IMR-90 (cell line): ENCODE measurements at regions not wholly inside any gene's neighbourhood (a gene's known extent, or its start where the extent isn't known, plus 50 kb on each side); places are given as distances from the start of the nearest gene placed in this dataset.

Source experiments
- ATAC-seq: fragments of 200-7000 bp; cut with Tn5 transposase; 2 replicates; pipeline ENCODE4 v1.9.1; 2020; ENCODE audit warnings: low read depth, mild to moderate bottlenecking, moderate library complexity
- BruUV-seq: library from RNA; stranded (reverse); fragments of 400-500 nt; replicated peaks from 2 replicates; lab custom pipeline; 2021; lab: Mats Ljungman, UMichigan
- CTCF ChIA-PET: fragments of 300-600 bp; formaldehyde crosslinking; extraction: SDS; loops from one replicate; lab custom pipeline; 2021; ENCODE audit warnings: antibody characterized with exemption; lab: Yijun Ruan, JAX
- POLR2A ChIA-PET: fragments of 300-600 bp; sonication (Branson Sonifier 250); formaldehyde crosslinking; loops from one replicate; lab custom pipeline; 2022; ENCODE audit warnings: antibody characterized with exemption; ENCODE audit not compliant: unreplicated experiment; lab: Charles Lee
- DNase-seq: peaks from one replicate; pipeline ENCODE4 v3.0.0; 2013
- H2AFZ ChIP-seq: replicated peaks from 2 replicates; pipeline ENCODE3; 2013; ENCODE audit warnings: low read length, mild to moderate bottlenecking; ENCODE audit not compliant: poor library complexity
- H2AK5ac ChIP-seq: 2 replicates; pipeline ENCODE4 v1.6.1; 2013; ENCODE audit warnings: low read depth, low read length, inconsistent platforms
- H2AK9ac ChIP-seq: replicated peaks from 2 replicates; pipeline ENCODE3; 2013; ENCODE audit warnings: mild to moderate bottlenecking, low read depth, low read length, moderate library complexity; ENCODE audit not compliant: poor library complexity
- H2BK120ac ChIP-seq: 2 replicates; pipeline ENCODE4 v1.6.1; 2013; ENCODE audit warnings: low read depth, low read length, inconsistent platforms
- H2BK15ac ChIP-seq: 3 replicates; pipeline ENCODE4 v1.6.1; 2013; ENCODE audit warnings: low read depth, low read length, inconsistent platforms
- H2BK20ac ChIP-seq: 2 replicates; pipeline ENCODE4 v1.6.1; 2013; ENCODE audit warnings: low read depth, mild to moderate bottlenecking, inconsistent platforms, low read length, moderate library complexity
- H2BK5ac ChIP-seq: 2 replicates; pipeline ENCODE4 v1.6.1; 2013; ENCODE audit warnings: mild to moderate bottlenecking, low read depth, low read length, inconsistent platforms; ENCODE audit not compliant: poor library complexity, severe bottlenecking
- H3K14ac ChIP-seq: replicated peaks from 2 replicates; pipeline ENCODE4 v1.6.1; 2013; ENCODE audit warnings: low read depth, low read length, inconsistent platforms
- H3K18ac ChIP-seq: 2 replicates; pipeline ENCODE4 v1.6.1; 2013; ENCODE audit warnings: low read depth, low read length, control low read depth
- H3K23ac ChIP-seq: 2 replicates; pipeline ENCODE4 v1.6.1; 2013; ENCODE audit warnings: low read depth, low read length, inconsistent platforms
- H3K27ac ChIP-seq: 2 replicates; pipeline ENCODE4 v1.5.1; 2013; ENCODE audit warnings: mild to moderate bottlenecking, control low read depth, low read length; ENCODE audit not compliant: insufficient read depth
- H3K27me3 ChIP-seq: 2 replicates; pipeline ENCODE4 v1.6.1; 2013; ENCODE audit warnings: low read length; ENCODE audit not compliant: control insufficient read depth, insufficient read depth
- H3K36me3 ChIP-seq: 2 replicates; pipeline ENCODE4 v1.6.1; 2013; ENCODE audit warnings: low read length, mixed read lengths; ENCODE audit not compliant: control insufficient read depth, insufficient read depth
- H3K4ac ChIP-seq: 2 replicates; pipeline ENCODE4 v1.6.1; 2013; ENCODE audit warnings: low read depth, low read length, inconsistent platforms
- H3K4me1 ChIP-seq: 2 replicates; pipeline ENCODE4 v1.6.1; 2013; ENCODE audit warnings: low read length, mixed read lengths; ENCODE audit not compliant: control insufficient read depth, insufficient read depth
- H3K4me2 ChIP-seq: 2 replicates; pipeline ENCODE4 v1.6.1; 2013; ENCODE audit warnings: low read depth, mild to moderate bottlenecking, control low read depth, low read length, moderate library complexity
- H3K4me3 ChIP-seq: 2 replicates; pipeline ENCODE4 v1.5.1; 2013; ENCODE audit warnings: low read depth, mild to moderate bottlenecking, control low read depth, low read length, moderate library complexity; ENCODE audit not compliant: insufficient read depth
- H3K56ac ChIP-seq: 2 replicates; pipeline ENCODE4 v1.6.1; 2013; ENCODE audit warnings: low read length, inconsistent platforms; ENCODE audit not compliant: insufficient read depth; ENCODE audit errors: extremely low read depth
- H3K79me1 ChIP-seq, 2 experiments: 2 replicates each; pipeline ENCODE4 v1.6.1; 2013; ENCODE audit warnings: low read length in 2 of 2, inconsistent platforms in 1 of 2, low read depth in 1 of 2
- H3K9ac ChIP-seq: 2 replicates; pipeline ENCODE4 v1.6.1; 2013; ENCODE audit warnings: low read depth, low read length, control low read depth
- H3K9me1 ChIP-seq: 2 replicates; pipeline ENCODE4 v1.6.1; 2013; ENCODE audit warnings: low read length, inconsistent platforms; ENCODE audit not compliant: insufficient read depth
- H3K9me3 ChIP-seq: 2 replicates; pipeline ENCODE4 v1.6.1; 2013; ENCODE audit warnings: low read length; ENCODE audit not compliant: control insufficient read depth, insufficient read depth
- H4K20me1 ChIP-seq: 2 replicates; pipeline ENCODE4 v1.6.1; 2013; ENCODE audit warnings: low read length, inconsistent platforms; ENCODE audit not compliant: insufficient read depth
- H4K5ac ChIP-seq: 2 replicates; pipeline ENCODE4 v1.6.1; 2013; ENCODE audit warnings: mild to moderate bottlenecking, low read depth, low read length, control low read depth
- H4K8ac ChIP-seq, 2 experiments: 2 replicates each; pipeline ENCODE4 v1.6.1; 2013; ENCODE audit warnings: low read depth in 2 of 2, low read length in 2 of 2, control low read depth in 1 of 2, inconsistent platforms in 1 of 2
- H4K91ac ChIP-seq: 2 replicates; pipeline ENCODE4 v1.6.1; 2013; ENCODE audit warnings: low read depth, low read length, inconsistent platforms; ENCODE audit not compliant: insufficient read depth
- CEBPB ChIP-seq: IDR thresholded peaks from 2 replicates; pipeline ENCODE4 v1.6.1; 2012; ENCODE audit warnings: low read depth, low read length, improper control_type of control experiment
- FOS ChIP-seq: fragments of 150-350 bp; IDR thresholded peaks from 2 replicates; pipeline ENCODE4 v1.6.1; 2016; ENCODE audit warnings: low read depth, low read length
- RAD21 ChIP-seq: IDR thresholded peaks from 2 replicates; pipeline ENCODE4 v1.6.1; 2012; ENCODE audit warnings: low read length, improper control_type of control experiment
- RFX5 ChIP-seq: IDR thresholded peaks from 2 replicates; pipeline ENCODE4 v1.8.0; 2012; ENCODE audit warnings: low read depth, mild to moderate bottlenecking, low read length, moderate library complexity
- SMC3 ChIP-seq: fragments of 150-350 bp; IDR thresholded peaks from 2 replicates; pipeline ENCODE4 v1.6.1; 2016; ENCODE audit warnings: low read depth, mild to moderate bottlenecking, antibody characterized with exemption, low read length, moderate library complexity
- WGBS, 2 experiments: methylation state at CpG; one replicate each; pipeline versions ENCODE4 v1.1.5 to v1.1.7; 2013; ENCODE audit warnings: missing lambda C conversion rate in 2 of 2; ENCODE audit not compliant: insufficient read length in 1 of 2; ENCODE audit errors: extremely low coverage in 2 of 2; 5-methylcytosine and 5-hydroxymethylcytosine counted together
- dilution Hi-C: fragments of 300-500 bp; cut with HindIII; formaldehyde crosslinking; loops from one replicate; pipeline ENCODE4 v1.14.3; 2018; ENCODE audit warnings: low sequenced_read_pairs; ENCODE audit not compliant: unreplicated experiment
- in situ Hi-C: fragments of 300-500 bp; cut with MboI; formaldehyde crosslinking; loops from 3 replicates; pipeline ENCODE4 v1.14.3; 2019; ENCODE audit warnings: low sequenced_read_pairs, inconsistent platforms, mixed read lengths
- intact Hi-C: fragments of 100-400 bp; cut with micrococcal nuclease; formaldehyde crosslinking; loops from 2 replicates; pipeline ENCODE4 v1.10.0; 2022
- TF ChIP-seq, protein P1 (sequence below): conservative IDR thresholded peaks from 2 replicates; pipeline ENCODE4 v1.5.1; 2012; ENCODE audit warnings: mild to moderate bottlenecking, low read depth, low read length, improper control_type of control experiment

- in situ Hi-C loops, result loop anchor here (10.0 kb wide), 2 partner anchors 837 to 1047 kb away; partner anchors contain the start of gene NPY1R
These were observed 333.9 kb upstream of the FSTL5 start for GRCh38 chr4:162497564-162498167.

More at GRCh38 chr4:162497564-162498167, 333.9 kb upstream of the FSTL5 start:
- H2BK120ac ChIP-seq, result no peak overlapping the region
- no peaks in the 10 kb centered on the region for H3K9me1 ChIP-seq
- ChIA-PET CTCF (interaction anchor here (0.7 to 1.2 kb wide), 6 partner anchors 13 to 1594 kb away, joined by 3 to 4 read pairs (median 3); partner anchors contain the start of gene NPY1R), POLR2A (interaction anchor here (0.7 kb wide), 1 partner anchor 997 kb away, joined by 3 read pairs; the partner anchor contains the start of gene TMA16)
- no peaks in the 10 kb centered on the region for H3K4me1 ChIP-seq
- no peak overlapping the region for H2BK20ac ChIP-seq
- no peak overlapping the region for H2BK5ac ChIP-seq
- no TSS peak for BruUV-seq
- no peak overlapping the region for H4K5ac ChIP-seq
- no peaks in the 10 kb centered on the region for H3K79me1 ChIP-seq
- no peak overlapping the region for H2AFZ ChIP-seq
- no peaks in the 10 kb centered on the region for H4K20me1 ChIP-seq
- DNase-seq, result peak; percentile 42
- H3K27me3 ChIP-seq, result no peaks in the 10 kb centered on the region
- H3K9ac ChIP-seq, result no peak overlapping the region
- H3K36me3 ChIP-seq, result no peaks in the 10 kb centered on the region
- no peak overlapping the region for H2BK15ac ChIP-seq
- intact Hi-C loops (loop anchor here (1.0 to 10.0 kb wide), 6 partner anchors 540 to 1051 kb away; partner anchors contain the start of gene NPY1R), dilution Hi-C loops (no loop called here)
- H4K91ac ChIP-seq, result no peak overlapping the region
- no CpG with 5 or more reads among the region's 5 CpGs for WGBS, 2 experiments
- no peak overlapping the region for H3K23ac ChIP-seq
- peak; percentile 68; the same call in 1 of the 2 replicates for ATAC-seq
- no peak overlapping the region for H2AK5ac ChIP-seq
- H3K27ac ChIP-seq, result no peak overlapping the region
- H3K4me3 ChIP-seq, result no peak overlapping the region
- H3K4me2 ChIP-seq, result no peak overlapping the region
- no peak overlapping the region for H4K8ac ChIP-seq
- H3K56ac ChIP-seq, result no peak overlapping the region
- no peak overlapping the region for H3K18ac ChIP-seq
- H2AK9ac ChIP-seq, result no peak overlapping the region
- no peak overlapping the region for H3K14ac ChIP-seq
- TF ChIP-seq SMC3 (peak; percentile 76), CEBPB (peak; percentile 100), FOS (no peak), RFX5 (no peak), RAD21 (peak; percentile 94)
- TF ChIP-seq, protein P1, sequence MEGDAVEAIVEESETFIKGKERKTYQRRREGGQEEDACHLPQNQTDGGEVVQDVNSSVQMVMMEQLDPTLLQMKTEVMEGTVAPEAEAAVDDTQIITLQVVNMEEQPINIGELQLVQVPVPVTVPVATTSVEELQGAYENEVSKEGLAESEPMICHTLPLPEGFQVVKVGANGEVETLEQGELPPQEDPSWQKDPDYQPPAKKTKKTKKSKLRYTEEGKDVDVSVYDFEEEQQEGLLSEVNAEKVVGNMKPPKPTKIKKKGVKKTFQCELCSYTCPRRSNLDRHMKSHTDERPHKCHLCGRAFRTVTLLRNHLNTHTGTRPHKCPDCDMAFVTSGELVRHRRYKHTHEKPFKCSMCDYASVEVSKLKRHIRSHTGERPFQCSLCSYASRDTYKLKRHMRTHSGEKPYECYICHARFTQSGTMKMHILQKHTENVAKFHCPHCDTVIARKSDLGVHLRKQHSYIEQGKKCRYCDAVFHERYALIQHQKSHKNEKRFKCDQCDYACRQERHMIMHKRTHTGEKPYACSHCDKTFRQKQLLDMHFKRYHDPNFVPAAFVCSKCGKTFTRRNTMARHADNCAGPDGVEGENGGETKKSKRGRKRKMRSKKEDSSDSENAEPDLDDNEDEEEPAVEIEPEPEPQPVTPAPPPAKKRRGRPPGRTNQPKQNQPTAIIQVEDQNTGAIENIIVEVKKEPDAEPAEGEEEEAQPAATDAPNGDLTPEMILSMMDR, result peak; percentile 85
- no peak overlapping the region for H3K4ac ChIP-seq
- no peaks in the 10 kb centered on the region for H3K9me3 ChIP-seq
